OCI-LY1 (cell line): ENCODE measurements at regions not wholly inside any gene's neighbourhood (a gene's known extent, or its start where the extent isn't known, plus 50 kb on each side); places are given as distances from the start of the nearest gene placed in this dataset.

Experiments
- CTCF ChIP-seq: fragments of 200-600 bp; sonication (generic), shearing (Covaris generic); IDR thresholded peaks from 2 replicates; pipeline ENCODE4 v1.5.1; 2017; ENCODE audit warnings: mild to moderate bottlenecking, antibody characterized with exemption, low read length, moderate library complexity, mixed read lengths
- EZH2 ChIP-seq: fragments of 200-600 bp; sonication (generic), shearing (Covaris generic); IDR thresholded peaks from 2 replicates; pipeline ENCODE4 v1.8.0; 2017; ENCODE audit warnings: borderline replicate concordance, mixed run types, mild to moderate bottlenecking, antibody characterized with exemption, low read length, moderate library complexity, mixed read lengths

DNA sequence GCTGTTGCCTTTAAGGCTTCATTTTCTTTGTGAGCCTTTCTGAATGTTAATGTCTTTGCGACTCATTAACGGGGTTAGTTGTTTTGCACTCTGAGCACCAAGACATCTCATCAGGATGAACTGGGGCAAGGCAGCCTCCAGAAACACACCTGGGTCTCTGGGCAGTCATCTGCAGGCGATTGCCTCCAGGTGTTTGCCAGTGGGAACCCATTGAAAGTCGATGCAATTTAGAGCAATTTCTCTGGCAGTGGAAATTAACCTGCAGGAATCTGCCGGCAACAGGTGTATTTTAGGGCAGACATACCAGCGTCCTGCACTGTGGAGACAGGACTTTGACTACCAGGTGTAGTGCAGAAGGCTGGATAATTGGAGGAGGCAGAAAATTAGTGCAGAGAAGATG lies 661.0 kb upstream of the PTBP2 start:
- TF ChIP-seq CTCF: no peak
- no peak for TF ChIP-seq EZH2
